OCI-LY3 (cell line): ENCODE measurements at regions not wholly inside any gene's neighbourhood (a gene's known extent, or its start where the extent isn't known, plus 50 kb on each side); places are given as distances from the start of the nearest gene placed in this dataset.

Source experiments
- CTCF ChIP-seq: fragments of 200-600, 300-600 bp; sonication (generic); IDR thresholded peaks from 2 replicates; pipeline ENCODE4 v1.5.1; 2014; ENCODE audit warnings: antibody characterized with exemption, low read length, low read depth
- EZH2phosphoT487 ChIP-seq: fragments of 200-600 bp; shearing (Covaris generic); IDR thresholded peaks from 2 replicates; pipeline ENCODE4 v1.6.1; 2018; ENCODE audit warnings: antibody characterized with exemption, mixed run types, low read depth

DNA sequence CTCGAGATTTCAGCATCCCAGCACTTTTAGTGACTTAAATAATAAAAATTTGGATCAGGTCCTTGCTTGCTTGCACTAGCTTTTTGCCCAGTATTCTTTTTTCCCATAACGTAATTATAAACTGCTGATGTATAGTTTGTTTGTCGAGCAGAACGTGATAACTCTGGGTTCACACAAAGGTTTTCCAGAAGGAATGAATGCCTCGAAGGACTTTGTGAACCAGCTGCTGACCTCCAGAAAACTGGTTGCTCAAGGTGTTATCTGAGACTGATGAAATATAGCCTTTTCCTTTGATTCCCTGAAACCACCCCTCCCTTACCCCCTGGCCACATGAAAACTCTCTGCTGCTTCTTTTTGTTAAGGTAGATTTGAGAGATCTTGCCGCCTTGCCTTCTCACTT lies 229.1 kb upstream of the CARD18 start:
- no peak for TF ChIP-seq CTCF
- TF ChIP-seq EZH2phosphoT487 = no peak
